ENCODE measurements at regions not wholly inside any gene's neighbourhood (a gene's known extent, or its start where the extent isn't known, plus 50 kb on each side); places are given as distances from the start of the nearest gene placed in this dataset.
"Not testable (repeated sequence)": the region's sequence is repeated elsewhere in the genome, so short reads cannot be mapped to it uniquely, and the experiment has no call there.

DNA sequence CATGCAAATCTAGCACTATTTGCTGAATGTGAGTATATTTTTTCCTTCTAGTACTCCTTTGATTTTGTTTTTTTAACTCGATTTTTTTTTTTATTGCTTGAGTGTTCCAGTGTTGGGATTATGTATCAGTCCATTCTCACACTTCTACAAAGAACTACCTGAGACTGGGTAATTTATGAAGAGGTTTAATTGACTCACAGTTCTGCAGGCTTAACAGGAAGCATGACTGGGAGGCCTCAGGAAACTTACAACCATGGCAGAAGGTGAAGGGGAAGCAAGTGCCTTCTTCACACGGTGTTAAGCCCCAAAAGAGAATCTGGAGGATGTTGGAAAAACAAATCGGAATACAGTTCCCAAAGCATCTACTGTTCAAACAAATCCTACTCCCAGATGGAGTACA, 69.1 kb downstream of the ZNF518B start:
- DNase-seq: not testable (repeated sequence)

DNA sequence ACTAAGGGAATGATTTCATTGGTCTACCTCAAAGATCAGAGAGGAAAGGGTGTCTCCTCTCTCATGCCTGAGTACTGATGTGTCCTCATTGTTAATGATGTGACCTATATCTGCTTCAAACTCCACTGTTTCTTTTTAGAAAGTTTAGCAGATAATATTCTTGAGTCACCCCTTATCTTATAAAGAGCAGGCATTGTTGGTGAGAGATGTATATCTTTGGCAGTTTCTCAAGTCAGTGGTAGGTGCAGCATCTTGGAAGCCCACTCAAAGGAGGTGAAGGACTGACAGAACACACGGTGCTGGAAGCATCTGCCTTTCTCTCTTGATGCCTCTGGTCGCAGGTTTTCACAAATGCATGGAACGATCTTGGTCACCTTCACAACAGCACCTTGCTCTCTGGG, 71.2 kb downstream of the ZNF518B start:
- DNase-seq: no peak

DNA sequence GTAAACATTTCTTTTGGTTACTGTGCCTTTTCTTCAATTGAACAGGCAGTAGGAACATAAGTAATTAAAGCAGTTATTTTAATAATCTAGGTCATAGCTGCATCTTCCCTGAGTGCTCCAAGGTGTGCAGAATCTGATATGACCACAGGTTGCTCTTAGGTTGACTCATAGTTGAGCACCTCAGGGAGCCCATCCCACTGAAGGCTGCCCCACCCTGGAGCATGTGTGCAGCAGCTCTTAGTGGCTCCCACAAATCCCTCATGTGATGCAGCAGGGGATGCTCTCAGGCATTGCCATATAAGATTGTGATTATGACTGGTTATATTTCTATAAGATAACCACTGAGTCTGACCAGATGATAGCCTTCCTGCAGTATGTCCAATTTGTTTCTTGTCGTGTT, 72.3 kb downstream of the ZNF518B start:
- no peak for DNase-seq

DNA sequence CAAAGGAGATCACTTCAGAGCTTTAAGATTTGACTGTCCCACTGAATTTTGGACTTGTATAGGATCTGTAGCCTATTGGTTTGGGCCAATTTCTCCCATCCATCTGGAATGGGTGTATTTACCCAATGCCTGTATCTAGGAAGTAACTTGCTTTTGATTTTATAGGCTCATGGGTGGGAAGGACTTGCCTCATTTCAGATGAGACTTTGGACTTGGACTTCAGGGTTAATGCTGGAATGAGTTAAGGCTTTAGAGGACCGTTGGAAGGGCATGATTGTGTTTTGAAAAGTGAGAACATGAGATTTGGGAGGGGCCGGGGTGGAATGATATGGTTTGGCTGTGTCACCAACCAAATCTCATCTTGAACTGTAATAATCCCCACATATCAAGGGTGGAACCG, 73.8 kb downstream of the ZNF518B start:
- DNase-seq: no peak

DNA sequence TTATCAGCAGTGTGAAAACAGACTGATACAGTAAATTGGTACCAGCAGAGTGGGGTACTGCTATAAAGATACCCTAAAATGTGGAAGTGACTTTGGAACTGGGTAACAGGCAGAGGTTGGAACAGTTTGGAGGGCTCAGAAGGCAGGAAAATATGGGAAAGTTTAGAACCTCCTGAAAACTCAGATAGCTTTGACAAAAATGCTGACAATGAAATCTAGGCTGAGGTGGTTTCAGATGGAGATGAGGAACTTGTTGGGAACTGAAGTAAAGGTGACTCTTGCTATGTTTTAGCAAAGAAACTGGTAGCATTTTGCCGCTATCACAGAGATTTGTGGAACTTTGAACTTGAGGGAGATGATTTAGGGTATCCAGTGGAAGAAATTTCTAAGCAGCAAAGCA, 75.1 kb downstream of the ZNF518B start:
- DNase-seq: not testable (repeated sequence)

DNA sequence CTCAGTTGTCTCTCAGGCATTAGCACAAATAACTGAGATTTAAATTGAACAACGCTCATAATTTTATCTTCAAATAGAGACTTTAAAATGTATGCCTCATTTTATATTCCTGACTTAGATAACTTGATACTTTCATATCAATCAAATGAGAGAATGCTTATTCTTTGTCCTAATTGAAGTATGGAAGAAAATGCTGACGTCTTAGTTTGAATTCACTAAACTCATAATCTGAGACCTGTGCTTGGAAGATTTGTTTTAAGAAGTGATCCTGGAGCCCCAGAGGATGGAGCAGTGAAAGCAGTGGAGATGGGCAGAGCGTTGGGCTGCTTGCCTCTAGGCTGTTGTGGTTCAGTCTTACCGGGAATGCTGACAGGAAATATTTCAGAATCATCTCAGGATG, 76.1 kb downstream of the ZNF518B start:
- no peak for DNase-seq

DNA sequence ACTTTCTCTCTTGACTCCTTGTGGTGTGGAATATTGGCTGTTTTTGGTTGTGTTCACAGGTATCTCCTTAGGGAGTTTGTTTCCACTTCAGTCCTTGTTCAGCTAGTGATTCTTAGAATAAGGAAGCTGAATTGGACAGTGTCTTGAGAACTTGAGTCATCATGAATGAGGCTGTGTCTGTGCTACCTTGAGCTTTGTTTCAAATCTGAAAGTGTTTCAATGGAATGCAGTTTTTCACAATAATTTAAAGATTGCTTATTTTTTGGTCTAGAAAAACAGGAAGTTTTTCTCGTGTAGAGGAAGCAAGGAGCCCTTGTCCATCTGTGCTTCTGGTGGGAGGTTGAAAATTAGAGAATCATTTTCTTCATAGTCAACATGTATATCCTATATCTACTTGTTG, 76.5 kb downstream of the ZNF518B start:
- DNase-seq: no peak

DNA sequence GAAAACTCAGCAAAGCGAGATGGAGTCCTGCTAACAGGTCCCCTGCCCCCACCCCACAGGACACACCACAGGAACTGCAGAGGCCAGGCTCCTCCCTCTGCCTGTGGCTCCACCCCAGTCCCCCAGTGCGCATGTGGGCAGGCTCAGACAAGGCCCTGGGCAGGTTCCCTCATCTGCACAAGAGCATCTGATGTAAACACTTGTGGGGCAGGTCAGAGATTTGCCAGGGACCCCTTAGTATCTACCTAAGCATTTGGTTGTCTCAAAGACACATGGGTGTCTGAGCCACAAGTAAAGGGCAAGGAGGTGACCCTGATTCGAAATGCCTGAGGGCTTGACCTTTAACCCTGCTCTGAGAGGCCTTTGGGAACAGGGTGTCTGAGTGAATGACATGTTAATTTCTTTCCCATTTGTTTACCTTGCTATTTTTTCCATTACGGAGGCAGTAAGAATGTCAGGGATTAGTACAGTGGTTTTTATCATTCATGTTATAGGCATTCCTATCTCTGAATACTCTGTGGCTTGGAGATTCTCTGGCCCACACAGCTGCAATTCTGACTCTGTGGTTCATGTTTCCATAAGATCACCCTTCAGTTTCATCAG, 85.3 kb downstream of the ZNF518B start:
- no peak for DNase-seq

DNA sequence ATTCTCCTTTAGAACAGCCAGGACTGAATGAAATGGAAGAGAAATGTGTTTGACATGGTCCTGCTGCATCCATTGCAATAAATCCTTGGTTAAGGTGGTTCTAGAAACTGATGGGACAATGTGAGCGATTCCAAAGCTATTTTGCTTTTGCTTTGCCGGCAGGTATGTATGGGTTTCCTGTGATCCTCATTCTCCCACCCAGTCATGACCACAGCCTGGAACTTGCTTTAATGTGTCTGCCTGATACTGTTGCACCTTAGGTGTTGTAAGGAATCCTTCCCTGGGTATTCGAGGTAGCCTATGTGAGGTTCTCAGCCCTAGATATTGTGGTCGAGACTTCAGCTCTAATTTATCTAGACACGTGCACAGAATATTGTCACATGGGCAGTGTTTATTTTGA, 86.1 kb downstream of the ZNF518B start:
- no peak for DNase-seq

DNA sequence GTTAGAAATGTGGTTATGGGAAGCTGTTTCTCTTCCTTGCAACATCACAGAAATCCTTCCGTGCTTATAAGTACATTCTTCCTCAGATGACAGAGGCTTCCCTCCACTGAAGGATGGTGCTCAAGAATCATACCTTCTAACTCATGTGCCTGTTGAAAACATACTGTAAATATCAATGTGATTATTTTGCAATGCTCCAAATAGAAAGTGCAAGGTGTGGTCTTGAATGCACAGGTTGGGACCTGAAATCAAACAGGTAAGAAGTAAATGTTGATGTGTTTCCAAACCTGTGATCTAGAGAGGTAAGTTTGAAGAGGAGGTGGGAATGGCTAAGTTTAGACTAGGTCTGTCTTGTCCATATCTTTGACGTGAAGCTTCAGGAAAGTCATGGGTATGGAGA, 87.7 kb downstream of the ZNF518B start:
- no peak for DNase-seq

DNA sequence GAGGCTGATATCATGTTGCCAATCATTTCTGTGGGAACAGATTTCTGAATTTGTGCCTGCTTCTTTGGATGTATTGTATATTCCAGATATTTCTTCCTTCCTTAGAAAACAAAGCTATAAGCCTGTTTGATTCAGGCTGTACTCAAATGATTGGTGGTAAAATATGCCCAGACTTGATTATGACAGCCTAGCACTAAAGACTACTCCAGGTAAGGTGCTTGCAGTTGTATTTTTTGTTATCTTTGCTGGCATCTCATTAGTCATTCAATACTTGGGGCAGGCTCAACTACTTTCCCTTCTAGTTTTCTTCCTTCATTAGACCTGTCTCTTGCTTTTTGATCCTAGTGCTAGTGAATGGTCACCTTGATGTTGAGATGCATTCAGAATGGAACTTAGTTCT, 90.6 kb downstream of the ZNF518B start:
- DNase-seq: no peak

DNA sequence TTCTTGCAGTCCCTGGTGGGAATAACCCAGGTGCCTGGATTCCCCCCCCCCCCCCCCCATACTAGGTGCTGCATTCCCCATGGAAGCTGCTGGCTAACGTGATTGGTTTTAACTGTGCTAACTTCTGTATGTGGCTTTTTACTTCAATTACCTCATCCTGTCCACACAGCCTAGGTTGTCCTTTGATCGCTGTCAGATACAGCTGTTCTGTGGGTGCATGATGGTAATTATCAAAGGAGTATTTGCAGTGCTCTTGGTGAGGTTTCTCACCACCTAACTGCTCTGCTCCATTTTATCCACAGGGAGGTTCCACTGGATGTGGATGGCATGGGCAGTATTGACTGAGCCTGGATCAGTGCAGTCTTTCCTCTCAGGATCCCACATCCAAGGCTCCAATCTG, 93.0 kb downstream of the ZNF518B start:
- DNase-seq: no peak

DNA sequence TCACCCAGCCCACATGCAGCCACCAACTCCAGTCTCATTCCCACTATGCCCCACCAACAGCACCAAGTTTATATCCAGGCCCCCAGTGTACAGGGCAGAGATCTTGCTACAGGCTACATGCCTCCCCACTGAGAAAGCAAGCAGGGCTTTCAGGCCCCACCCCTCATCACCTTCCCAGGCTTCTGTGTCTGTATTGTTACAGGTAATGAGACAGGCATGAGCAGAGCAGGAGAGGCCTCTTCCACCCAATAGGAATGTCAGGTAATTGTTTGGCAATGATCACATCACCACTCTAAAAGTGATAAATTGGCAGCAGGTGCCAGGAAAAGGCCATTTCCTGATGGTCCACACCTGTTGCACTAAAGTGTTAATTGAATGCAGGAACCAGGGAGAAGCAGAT, 102.5 kb downstream of the ZNF518B start:
- DNase-seq: no peak

DNA sequence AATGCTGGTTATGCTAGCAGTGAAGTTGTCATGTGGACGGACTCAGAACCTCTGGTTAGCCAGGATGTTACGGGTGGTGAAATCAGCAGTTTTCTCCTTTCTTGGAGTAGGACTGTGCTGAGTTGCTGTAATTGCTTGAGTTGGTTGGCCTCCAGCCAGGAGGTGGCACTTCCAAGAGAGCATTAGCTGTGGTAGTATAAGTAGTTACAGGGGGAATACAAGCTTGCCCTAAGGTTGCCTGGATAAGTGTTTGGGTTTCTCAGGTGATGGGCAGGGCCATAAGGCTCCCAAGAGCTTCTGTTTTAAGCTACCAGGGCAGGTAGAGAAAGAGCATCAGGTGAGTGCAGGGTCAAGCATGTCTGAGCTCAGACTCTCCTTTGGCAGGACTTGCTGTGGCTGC, 103.0 kb downstream of the ZNF518B start:
- no peak for DNase-seq

DNA sequence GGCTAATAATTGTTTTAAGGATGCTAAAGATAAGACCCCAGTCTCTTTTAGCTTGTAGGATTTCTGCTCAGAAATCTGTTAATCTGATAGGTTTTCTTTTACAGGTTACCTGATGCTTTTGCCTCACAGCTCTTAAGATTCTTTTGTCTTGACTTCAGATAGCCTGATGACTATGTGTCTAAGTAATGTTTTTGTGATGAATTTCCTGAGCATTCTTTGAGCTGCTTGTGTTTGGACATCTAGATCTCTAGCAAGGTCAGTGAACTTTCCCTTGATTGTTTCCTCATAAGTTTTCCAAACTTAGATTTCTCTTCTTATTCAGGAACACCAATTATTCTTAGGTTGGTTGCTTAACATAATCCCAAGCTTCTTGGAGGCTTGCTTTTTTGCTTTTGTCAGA, 104.1 kb downstream of the ZNF518B start:
- DNase-seq: no peak

DNA sequence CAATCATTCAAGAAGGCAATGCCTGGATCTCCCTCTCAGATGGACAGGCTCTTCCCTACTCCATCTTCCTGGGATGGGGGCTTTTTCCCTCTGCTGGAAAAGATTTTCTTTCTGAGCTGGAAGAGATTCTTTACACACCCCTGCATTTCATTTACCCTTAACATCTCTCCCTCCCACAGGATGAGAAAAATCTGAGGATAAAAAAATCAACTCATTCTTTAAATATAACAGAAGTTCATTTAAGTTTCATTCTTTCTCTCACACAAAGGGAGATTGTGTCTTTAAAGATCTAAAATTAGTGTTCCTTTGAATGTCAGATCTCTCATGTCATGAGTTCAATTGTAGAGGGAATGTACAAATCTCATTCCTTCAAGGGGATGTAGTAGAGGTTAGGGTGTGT, 109.0 kb downstream of the ZNF518B start:
- no peak for DNase-seq

DNA sequence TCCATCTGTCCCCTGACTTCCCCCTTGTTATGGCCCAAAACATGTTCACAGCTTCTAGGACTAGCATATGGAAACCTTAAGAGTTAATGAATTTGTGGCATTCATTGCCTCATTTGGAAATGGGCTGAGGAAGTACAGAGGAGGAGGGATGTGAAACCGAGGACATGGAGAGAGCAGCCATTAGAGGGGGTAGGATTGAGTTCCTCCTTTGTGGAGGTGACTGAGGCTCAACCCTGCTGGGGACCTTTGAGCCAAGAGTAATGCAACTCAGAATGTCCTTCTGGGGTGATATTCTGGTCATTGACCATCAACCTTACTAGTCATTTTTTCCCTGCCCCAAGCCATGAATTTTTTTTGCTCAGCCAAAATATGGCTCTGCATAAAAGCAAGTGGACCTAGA, 109.4 kb downstream of the ZNF518B start:
- no peak for DNase-seq

DNA sequence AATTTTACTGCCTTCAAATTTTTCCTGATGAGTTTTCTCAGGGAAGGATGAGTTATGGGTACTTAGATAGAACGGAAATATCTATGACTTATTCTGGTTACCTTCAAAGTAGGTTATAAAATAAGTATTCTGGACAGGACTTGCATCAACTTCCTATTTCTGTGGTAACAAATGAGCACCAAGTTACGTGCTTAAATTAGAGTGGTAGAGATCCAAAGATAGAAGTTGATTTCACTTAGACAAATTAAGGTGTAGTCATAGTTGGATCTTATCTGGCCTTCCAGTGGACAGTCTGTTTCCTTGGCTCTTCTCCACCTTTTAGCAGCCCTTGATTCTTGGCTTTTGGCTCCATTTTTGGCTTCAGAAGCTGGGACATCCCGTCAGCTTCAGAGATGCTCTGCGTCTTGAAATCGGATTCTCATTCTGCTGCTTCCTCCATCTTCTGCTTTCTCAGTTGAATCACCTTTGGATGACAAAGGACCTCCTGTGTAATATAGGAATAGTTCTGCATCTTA, 109.9 kb downstream of the ZNF518B start:
- DNase-seq: no peak

DNA sequence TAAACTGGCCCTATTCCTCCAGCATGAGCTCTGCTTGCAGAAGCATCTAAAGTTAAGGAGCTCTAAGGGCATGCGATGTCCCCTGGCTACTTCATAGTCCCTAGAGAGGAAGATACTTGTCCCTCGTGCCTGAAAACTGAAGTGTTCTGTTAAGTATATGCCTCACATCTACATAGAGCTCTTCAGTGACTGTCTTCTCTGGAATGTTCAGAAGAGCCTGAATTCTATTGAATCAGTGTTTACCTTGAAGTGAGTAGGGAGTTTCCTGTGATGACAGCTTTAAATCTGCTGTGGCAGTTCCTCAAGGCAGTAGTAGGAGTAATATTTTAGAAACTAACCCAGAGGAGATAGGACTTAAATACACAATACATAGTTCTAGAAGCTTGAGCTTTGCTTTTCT, 111.2 kb downstream of the ZNF518B start:
- DNase-seq: no peak

DNA sequence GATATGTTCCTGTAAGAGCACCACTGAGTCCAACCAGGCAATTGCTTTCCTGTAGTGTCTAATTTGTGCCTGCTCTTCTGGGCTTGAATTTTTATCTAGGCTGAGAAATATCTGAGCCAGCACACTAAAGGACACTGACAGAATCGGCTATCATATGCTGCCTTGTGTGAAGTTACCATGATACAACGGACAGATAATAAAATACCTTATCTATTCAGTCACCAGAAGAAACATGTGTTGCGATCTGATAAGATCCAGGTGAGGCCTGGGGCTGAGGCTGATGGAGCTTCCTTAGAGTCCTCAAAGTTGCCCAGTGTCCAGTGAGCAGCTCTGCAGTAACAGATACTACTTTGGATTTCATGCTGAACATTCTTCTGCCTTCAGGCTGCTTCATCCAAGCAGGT, 111.8 kb downstream of the ZNF518B start:
- no peak for DNase-seq

DNA sequence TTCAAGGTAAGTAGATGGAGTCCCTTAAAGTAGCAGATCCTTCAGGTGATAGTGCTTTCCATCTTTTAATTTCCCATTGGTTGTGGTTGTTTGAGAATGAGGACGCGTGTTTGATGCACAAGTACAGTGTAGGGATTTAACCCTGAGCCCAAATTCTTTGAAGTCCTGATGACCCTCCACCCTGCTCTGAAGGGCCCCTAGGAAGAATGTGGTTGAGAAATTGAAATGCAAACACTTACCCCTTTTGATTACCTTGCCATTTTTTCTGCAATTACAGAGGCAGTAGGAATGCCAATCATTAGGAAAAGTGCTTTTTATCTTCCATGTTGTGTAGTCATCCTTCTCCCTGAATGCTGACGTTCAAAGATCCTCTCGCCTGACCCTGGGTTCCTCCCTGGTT, 112.4 kb downstream of the ZNF518B start:
- no peak for DNase-seq

DNA sequence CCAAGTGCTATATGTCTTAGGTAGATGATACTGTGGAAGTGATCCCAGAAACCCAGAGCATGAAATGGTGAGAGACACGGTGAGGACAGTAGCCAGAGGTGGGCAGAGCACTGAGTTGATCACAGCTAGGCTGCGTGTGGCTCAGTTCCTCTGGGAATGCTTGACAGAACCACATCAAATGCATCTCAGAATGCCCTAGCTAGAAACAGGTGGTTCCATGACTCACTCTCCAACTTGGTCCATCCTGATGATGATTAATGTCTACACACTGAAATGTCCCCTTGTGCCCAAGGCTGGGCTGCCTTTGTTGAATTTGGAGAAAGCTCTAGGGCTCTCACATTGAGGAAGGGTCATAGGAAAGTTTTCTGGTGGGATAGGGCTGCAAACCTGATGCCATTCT, 113.6 kb downstream of the ZNF518B start:
- no peak for DNase-seq

DNA sequence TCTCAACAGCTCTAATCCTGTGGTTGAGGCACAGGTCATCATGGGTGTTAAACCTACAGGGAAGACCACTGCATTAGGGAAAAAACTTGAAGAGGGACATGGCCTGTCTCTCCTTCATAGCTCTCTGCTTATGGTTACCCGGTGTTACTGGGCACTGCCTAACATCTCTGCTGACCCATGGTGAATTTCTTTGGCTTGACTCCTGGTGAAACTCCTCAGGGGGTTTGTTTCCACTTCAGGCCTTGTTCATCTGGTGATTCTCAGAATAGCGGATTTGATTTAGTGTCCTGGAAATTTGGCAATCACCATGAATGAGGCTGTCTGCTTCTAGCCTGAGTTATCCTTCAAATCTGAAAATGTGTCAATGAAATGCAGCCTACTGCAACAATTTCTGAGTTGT, 114.4 kb downstream of the ZNF518B start:
- no peak for DNase-seq

DNA sequence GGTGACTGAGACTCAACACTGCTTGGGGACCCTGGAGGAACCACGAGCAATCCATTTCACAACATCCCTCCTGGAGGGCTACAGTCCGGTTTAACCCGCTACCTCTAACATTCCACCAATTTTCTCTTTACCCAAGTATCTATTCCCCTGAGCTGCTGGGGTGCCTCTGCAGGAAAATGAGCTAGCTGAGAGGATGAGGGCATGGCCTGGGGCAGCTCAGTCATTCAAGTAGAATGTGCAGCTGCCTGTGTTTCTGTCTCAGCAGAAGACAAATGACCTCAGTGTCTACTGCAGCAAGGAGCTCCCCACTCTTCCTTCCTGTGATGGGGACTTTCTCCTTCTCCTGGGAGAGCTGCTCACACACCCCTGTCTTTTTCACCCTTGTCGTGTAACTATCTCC, 120.8 kb downstream of the ZNF518B start:
- no peak for DNase-seq

DNA sequence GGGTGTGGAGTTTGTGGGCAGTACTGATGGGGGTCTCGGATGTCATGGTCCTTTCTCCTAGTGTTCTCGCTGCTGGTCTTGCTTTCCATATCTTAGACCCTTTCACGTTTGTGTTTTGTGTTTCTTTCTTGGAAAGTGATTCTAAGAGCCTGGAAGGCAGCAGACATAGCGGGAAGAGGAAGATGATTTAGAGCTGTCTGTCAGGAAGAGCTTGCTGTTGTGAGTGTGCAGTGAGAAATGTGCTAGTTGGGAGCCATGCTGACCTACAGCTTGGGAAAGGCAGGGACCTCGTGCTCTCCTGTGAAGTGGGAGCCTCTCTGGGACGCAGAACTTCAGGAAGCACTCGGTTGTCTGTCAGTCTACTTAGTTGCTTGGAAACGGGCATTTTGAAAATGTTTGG, 122.2 kb downstream of the ZNF518B start:
- DNase-seq: no peak
